ENCODE measurements at regions not wholly inside any gene's neighbourhood (a gene's known extent, or its start where the extent isn't known, plus 50 kb on each side); places are given as distances from the start of the nearest gene placed in this dataset.

DNA sequence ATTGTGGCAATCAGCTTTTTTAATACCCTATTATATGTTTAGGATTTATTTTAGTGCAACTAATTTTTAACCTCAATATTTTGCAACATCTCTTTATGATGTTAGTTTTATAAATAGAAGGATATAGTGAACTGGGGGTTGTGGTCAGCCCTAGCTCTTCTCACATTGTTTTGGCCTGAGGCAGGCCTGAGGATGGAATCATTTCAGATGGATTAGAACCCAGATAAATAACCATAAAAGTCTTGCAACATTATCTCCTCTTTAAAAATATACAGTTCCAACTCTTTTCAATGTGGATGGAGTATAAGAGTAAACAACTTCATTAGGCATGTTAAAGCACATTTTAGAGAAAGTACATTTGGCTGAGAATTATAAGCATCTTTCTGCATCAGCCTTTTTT is 522.7 kb downstream of the NR2F1-AS1 start:
- Histone ChIP-seq H3K27ac (no peak overlapping the region), H3K4me1 (no peaks in the 10 kb centered on the region), H3K4me3 (no peak overlapping the region), H3K27me3 (no peaks in the 10 kb centered on the region), H3K9me3 (no peaks in the 10 kb centered on the region), H3K36me3 (no peaks in the 10 kb centered on the region)
- TF ChIP-seq POLR2AphosphoS5 (IDR thresholded peaks at IDR 0.05): no peak
- TF ChIP-seq, protein P1, sequence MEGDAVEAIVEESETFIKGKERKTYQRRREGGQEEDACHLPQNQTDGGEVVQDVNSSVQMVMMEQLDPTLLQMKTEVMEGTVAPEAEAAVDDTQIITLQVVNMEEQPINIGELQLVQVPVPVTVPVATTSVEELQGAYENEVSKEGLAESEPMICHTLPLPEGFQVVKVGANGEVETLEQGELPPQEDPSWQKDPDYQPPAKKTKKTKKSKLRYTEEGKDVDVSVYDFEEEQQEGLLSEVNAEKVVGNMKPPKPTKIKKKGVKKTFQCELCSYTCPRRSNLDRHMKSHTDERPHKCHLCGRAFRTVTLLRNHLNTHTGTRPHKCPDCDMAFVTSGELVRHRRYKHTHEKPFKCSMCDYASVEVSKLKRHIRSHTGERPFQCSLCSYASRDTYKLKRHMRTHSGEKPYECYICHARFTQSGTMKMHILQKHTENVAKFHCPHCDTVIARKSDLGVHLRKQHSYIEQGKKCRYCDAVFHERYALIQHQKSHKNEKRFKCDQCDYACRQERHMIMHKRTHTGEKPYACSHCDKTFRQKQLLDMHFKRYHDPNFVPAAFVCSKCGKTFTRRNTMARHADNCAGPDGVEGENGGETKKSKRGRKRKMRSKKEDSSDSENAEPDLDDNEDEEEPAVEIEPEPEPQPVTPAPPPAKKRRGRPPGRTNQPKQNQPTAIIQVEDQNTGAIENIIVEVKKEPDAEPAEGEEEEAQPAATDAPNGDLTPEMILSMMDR (IDR thresholded peaks at IDR 0.05): no peak
- no peak for TF ChIP-seq EP300 (IDR thresholded peaks at IDR 0.05)
- no peak for TF ChIP-seq POLR2A (IDR thresholded peaks at IDR 0.05)
- ATAC-seq: no peak

- Histone ChIP-seq H3K4me3 (no peak overlapping the region), H3K9me3 (no peaks in the 10 kb centered on the region), H3K27me3 (no peaks in the 10 kb centered on the region), H3K36me3 (no peaks in the 10 kb centered on the region), H3K27ac (no peak overlapping the region), H3K4me1 (no peaks in the 10 kb centered on the region)
- no peak for TF ChIP-seq EP300 (IDR thresholded peaks at IDR 0.05)
- TF ChIP-seq POLR2AphosphoS5 (IDR thresholded peaks at IDR 0.05): no peak
- TF ChIP-seq, protein P1 (IDR thresholded peaks at IDR 0.05): no peak
- no peak for TF ChIP-seq POLR2A (IDR thresholded peaks at IDR 0.05)
- WGBS, 2 donors (ENCODE audit: low coverage in 1 of 2): 76 to 84% methylated on average over 2 of the region's 2 CpGs
- no peak for ATAC-seq
Measured at GRCh38 chr5:93057311-93057710, 523.7 kb downstream of the NR2F1-AS1 start.

DNA sequence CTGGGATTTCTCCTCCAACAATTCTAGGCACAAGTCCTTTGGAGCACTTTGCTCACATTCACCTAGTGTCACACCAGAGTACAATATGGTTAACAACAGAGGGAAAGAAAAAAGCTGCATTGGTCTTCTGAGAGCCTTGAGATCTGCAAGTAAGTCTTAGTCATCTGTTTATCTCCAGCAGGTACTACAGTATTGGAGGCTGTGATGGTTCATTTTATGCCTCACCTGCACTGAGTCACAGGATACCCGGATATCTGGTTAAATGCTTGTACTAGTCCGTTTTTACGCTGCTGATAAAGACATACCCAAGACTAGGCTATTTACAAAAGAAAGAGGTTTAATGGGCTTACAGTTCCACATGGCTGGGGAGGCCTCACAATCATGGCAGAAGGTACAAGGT is 525.0 kb downstream of the NR2F1-AS1 start:
- H3K27me3 ChIP-seq: no peaks in the 10 kb centered on the region
- no peaks in the 10 kb centered on the region for H3K9me3 ChIP-seq
- H3K36me3 ChIP-seq: no peaks in the 10 kb centered on the region
- TF ChIP-seq EP300 (IDR thresholded peaks at IDR 0.05): no peak
- TF ChIP-seq POLR2AphosphoS5 (IDR thresholded peaks at IDR 0.05): no peak
- no peak for TF ChIP-seq POLR2A (IDR thresholded peaks at IDR 0.05)
- TF ChIP-seq, protein P1 (IDR thresholded peaks at IDR 0.05): no peak
- no peaks in the 10 kb centered on the region for H3K4me1 ChIP-seq
- no CpG with 5 or more reads among the region's 3 CpGs for WGBS, 2 donors (ENCODE audit: low coverage in 1 of 2)
- H3K4me3 ChIP-seq: no peak overlapping the region
- no peak overlapping the region for H3K27ac ChIP-seq
- no peak for ATAC-seq

DNA sequence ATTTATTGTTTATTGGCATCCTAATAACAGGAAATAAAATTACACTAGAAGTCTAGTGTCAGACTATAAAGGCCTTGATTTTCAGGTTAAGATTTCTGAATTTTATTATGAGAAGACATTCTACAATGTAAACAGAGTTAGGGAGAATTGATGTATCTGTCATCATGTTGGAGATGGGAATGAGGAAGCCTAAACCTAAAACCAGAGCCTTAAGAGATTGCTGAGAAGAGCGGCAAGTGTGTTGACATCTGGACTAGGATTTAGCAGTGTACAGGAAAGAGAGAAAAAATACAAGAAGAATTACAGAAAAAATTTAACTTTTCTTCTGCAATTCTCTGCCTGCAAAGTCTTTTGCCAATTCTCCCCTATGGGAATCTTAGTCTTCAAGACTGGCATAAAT is 525.5 kb downstream of the NR2F1-AS1 start:
- Histone ChIP-seq H3K27me3 (no peaks in the 10 kb centered on the region), H3K4me3 (no peak overlapping the region), H3K9me3 (no peaks in the 10 kb centered on the region), H3K36me3 (no peaks in the 10 kb centered on the region), H3K27ac (no peak overlapping the region), H3K4me1 (no peaks in the 10 kb centered on the region)
- ATAC-seq: no peak
- 80 to 90% methylated on average over 1 of the region's 1 CpG for WGBS, 2 donors (ENCODE audit: low coverage in 1 of 2)
- TF ChIP-seq EP300 (IDR thresholded peaks at IDR 0.05) (no peak), POLR2AphosphoS5 (IDR thresholded peaks at IDR 0.05) (no peak), POLR2A (IDR thresholded peaks at IDR 0.05) (no peak)
- TF ChIP-seq, protein P1 (IDR thresholded peaks at IDR 0.05): no peak

GRCh38 chr5:93054424-93055163 is 526.4 kb downstream of the NR2F1-AS1 start:
- H3K4me3 ChIP-seq: no peak overlapping the region
- no peaks in the 10 kb centered on the region for H3K27me3 ChIP-seq
- no peaks in the 10 kb centered on the region for H3K4me1 ChIP-seq
- TF ChIP-seq POLR2AphosphoS5 (IDR thresholded peaks at IDR 0.05) (no peak), EP300 (IDR thresholded peaks at IDR 0.05) (no peak)
- no peaks in the 10 kb centered on the region for H3K9me3 ChIP-seq
- 71 to 100% methylated on average over 1 to 2 of the region's 2 CpGs for WGBS, 2 donors (ENCODE audit: low coverage in 1 of 2)
- no peaks in the 10 kb centered on the region for H3K36me3 ChIP-seq
- H3K27ac ChIP-seq: no peak overlapping the region
- no peak for ATAC-seq
